ENCODE measurements at regions not wholly inside any gene's neighbourhood (a gene's known extent, or its start where the extent isn't known, plus 50 kb on each side); places are given as distances from the start of the nearest gene placed in this dataset.

DNA sequence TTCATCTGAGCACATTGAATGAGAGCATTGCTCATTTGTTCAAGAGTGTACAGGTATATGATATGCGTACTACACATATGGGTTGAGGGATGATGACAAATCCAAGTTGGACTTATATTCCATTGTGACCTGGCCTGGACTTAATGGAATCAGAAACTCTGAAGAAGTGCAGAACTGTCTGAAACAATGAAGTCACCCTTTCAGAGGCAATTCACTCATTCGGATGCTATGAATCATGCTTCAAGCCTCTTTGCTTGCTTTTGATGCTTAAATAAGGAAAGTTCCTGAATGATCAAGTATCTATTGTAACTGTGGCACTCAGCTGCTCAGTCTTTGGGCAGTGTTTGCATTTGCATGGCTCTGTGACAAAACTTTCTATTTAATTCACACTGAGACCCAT lies 93.4 kb downstream of the ZNF365 start:
- TF ChIP-seq, protein P1, sequence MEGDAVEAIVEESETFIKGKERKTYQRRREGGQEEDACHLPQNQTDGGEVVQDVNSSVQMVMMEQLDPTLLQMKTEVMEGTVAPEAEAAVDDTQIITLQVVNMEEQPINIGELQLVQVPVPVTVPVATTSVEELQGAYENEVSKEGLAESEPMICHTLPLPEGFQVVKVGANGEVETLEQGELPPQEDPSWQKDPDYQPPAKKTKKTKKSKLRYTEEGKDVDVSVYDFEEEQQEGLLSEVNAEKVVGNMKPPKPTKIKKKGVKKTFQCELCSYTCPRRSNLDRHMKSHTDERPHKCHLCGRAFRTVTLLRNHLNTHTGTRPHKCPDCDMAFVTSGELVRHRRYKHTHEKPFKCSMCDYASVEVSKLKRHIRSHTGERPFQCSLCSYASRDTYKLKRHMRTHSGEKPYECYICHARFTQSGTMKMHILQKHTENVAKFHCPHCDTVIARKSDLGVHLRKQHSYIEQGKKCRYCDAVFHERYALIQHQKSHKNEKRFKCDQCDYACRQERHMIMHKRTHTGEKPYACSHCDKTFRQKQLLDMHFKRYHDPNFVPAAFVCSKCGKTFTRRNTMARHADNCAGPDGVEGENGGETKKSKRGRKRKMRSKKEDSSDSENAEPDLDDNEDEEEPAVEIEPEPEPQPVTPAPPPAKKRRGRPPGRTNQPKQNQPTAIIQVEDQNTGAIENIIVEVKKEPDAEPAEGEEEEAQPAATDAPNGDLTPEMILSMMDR (IDR thresholded peaks at IDR 0.05; ENCODE audit: low read length): no peak
- TF ChIP-seq EZH2 (optimal IDR thresholded peaks at IDR 0.05; ENCODE audit: low read depth, low read length) (no peak), EZH2phosphoT487 (IDR thresholded peaks at IDR 0.05; ENCODE audit: low read length) (no peak)

All from MM.1S (cell line).